Activated T-cell treated with anti-CD3 and anti-CD28 coated beads, Interleukin-2, amount 50 U/mL, for 72 hours (primary cell): ENCODE measurements at regions not wholly inside any gene's neighbourhood (a gene's known extent, or its start where the extent isn't known, plus 50 kb on each side); places are given as distances from the start of the nearest gene placed in this dataset.

Source experiments
- ATAC-seq, 2 donors: fragments of 150-1000 bp; cut with Tn5 transposase; replicated peaks in 1 of 2; 2 replicates each; pipeline ENCODE4 v1.10.0; 2021; ENCODE audit warnings: moderate library complexity in 2 of 2, mild to moderate bottlenecking in 1 of 2
- DNase-seq, 2 donors: peaks; one replicate each; pipeline ENCODE4 v3.0.0; 2021 to 2022; ENCODE audit warnings: mixed read lengths in 1 of 2
- H3K27ac Mint-ChIP-seq: one replicate; pipeline ENCODE4 v1.8.0; 2022; ENCODE audit warnings: mild to moderate bottlenecking, moderate library complexity, mixed read lengths
- H3K27me3 Mint-ChIP-seq: one replicate; pipeline ENCODE4 v1.8.0; 2022; ENCODE audit warnings: low read depth, mixed read lengths
- H3K36me3 Mint-ChIP-seq, 2 donors: one replicate each; pipeline ENCODE4 v1.8.0; 2022; ENCODE audit warnings: mixed read lengths in 2 of 2, mild to moderate bottlenecking in 1 of 2; ENCODE audit not compliant: insufficient read depth in 2 of 2
- H3K4me1 Mint-ChIP-seq: one replicate; pipeline ENCODE4 v1.8.0; 2022; ENCODE audit warnings: low read depth, mixed read lengths
- H3K4me3 Mint-ChIP-seq, 2 donors: one replicate each; pipeline ENCODE4 v1.8.0; 2022; ENCODE audit warnings: mild to moderate bottlenecking in 2 of 2, mixed read lengths in 2 of 2, moderate library complexity in 2 of 2
- H3K9me3 Mint-ChIP-seq, 2 donors: one replicate each; pipeline ENCODE4 v1.8.0; 2022; ENCODE audit warnings: mixed read lengths in 2 of 2

GRCh38 chr2:220969348-220969747 is 602.8 kb downstream of the EPHA4 start:
- DNase-seq: no peak
- H3K4me1 Mint-ChIP-seq: no peaks in the 10 kb centered on the region
- no peaks in the 10 kb centered on the region for H3K27me3 Mint-ChIP-seq
- no peak overlapping the region for H3K27ac Mint-ChIP-seq
- no peaks in the 10 kb centered on the region for H3K36me3 Mint-ChIP-seq
- no peak overlapping the region for H3K4me3 Mint-ChIP-seq
- no peaks in the 10 kb centered on the region for H3K9me3 Mint-ChIP-seq
- ATAC-seq: no peak

DNA sequence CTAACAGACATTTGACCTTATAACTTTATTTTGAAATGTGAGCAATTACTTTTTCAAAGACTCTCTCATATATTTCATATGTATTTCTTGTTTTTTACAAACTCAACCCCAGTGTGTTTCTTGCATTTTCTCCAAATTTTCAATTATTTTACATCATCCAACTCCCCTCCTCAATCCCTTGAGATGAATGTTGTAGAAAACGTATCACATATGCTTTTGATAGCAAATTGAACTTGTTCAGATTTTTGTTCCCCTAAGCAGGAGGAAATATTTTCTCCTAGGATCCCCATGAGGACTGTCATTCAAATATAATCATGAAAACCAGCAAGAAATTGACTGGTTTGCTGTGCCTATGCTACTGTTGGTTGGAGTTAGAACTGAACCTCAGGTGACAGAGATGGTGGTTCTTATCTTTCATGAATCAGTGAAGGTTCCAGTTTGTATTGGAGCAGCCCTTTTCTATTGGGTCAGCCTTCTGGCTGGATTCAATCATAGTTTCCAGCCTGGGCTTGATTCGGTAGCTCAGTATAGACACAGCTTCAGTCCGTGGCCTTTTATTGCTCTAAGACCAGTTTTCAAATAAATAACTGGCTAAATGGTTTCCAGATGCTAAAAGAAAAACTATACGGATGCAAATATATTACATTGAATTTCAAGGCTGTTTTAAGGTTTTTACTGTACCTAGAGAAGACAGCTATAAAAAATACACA is 591.0 kb downstream of the EPHA4 start:
- Mint-ChIP-seq H3K36me3 (peaks cover 0 to 1% of the 10 kb centered on the region in 2 donors), H3K4me1 (no peaks in the 10 kb centered on the region), H3K27me3 (peaks cover 22% of the 10 kb centered on the region), H3K4me3 (no peak overlapping the region), H3K27ac (no peak overlapping the region), H3K9me3 (peaks cover 0 to 5% of the 10 kb centered on the region in 2 donors)
- ATAC-seq: no peak
- no peak for DNase-seq

- H3K27me3 Mint-ChIP-seq: peaks cover 22% of the 10 kb centered on the region
- peaks cover 0 to 1% of the 10 kb centered on the region in 2 donors for H3K36me3 Mint-ChIP-seq
- H3K9me3 Mint-ChIP-seq: peaks cover 0 to 5% of the 10 kb centered on the region in 2 donors
- no peak for ATAC-seq
- no peak for DNase-seq
- H3K4me1 Mint-ChIP-seq: no peaks in the 10 kb centered on the region
- no peak overlapping the region for H3K4me3 Mint-ChIP-seq
- H3K27ac Mint-ChIP-seq: no peak overlapping the region
These were observed 590.2 kb downstream of the EPHA4 start for GRCh38 chr2:220981926-220982325.

- no peak for DNase-seq
- Mint-ChIP-seq H3K4me3 (no peak overlapping the region), H3K36me3 (no peaks in the 10 kb centered on the region), H3K4me1 (no peaks in the 10 kb centered on the region), H3K27me3 (peaks cover 15% of the 10 kb centered on the region), H3K9me3 (peaks cover 0 to 3% of the 10 kb centered on the region in 2 donors), H3K27ac (no peak overlapping the region)
- ATAC-seq: no peak
These were observed 586.5 kb downstream of the EPHA4 start for GRCh38 chr2:220985561-220985960.

DNA sequence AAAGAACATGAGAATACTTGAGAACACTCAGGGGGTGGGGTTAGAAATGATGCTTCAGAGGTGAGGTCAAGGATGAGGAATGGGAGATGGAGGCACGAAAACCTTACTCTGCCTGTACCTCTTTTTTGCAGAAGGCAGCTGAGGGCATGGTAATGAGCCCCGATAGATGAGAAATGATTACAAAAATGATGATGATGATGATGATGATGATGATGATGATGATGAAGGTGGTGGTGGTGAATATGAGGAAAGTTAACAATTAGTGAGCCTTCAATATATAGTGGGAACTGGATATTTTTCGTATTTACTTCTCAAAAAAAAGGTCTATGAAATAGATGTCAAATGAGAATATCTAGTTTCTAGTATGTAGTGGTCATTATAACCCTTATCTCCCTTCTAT is 584.3 kb downstream of the EPHA4 start:
- H3K4me1 Mint-ChIP-seq: no peaks in the 10 kb centered on the region
- no peak for ATAC-seq
- no peak for DNase-seq
- H3K4me3 Mint-ChIP-seq: no peak overlapping the region
- H3K27me3 Mint-ChIP-seq: peaks cover 16% of the 10 kb centered on the region
- no peak overlapping the region for H3K27ac Mint-ChIP-seq
- no peaks in the 10 kb centered on the region for H3K36me3 Mint-ChIP-seq
- peaks cover 0 to 2% of the 10 kb centered on the region in 2 donors for H3K9me3 Mint-ChIP-seq

GRCh38 chr2:220991972-220992371 is 580.1 kb downstream of the EPHA4 start:
- H3K9me3 Mint-ChIP-seq: no peaks in the 10 kb centered on the region
- H3K36me3 Mint-ChIP-seq: no peaks in the 10 kb centered on the region
- H3K4me3 Mint-ChIP-seq: no peak overlapping the region
- H3K27ac Mint-ChIP-seq: no peak overlapping the region
- no peak for ATAC-seq
- no peaks in the 10 kb centered on the region for H3K4me1 Mint-ChIP-seq
- peaks cover 8% of the 10 kb centered on the region for H3K27me3 Mint-ChIP-seq
- no peak for DNase-seq

GRCh38 chr2:220994846-220995245 is 577.3 kb downstream of the EPHA4 start:
- Mint-ChIP-seq H3K27me3 (peaks cover 8% of the 10 kb centered on the region), H3K4me3 (no peak overlapping the region), H3K27ac (no peak overlapping the region), H3K36me3 (no peaks in the 10 kb centered on the region), H3K4me1 (no peaks in the 10 kb centered on the region), H3K9me3 (no peaks in the 10 kb centered on the region)
- no peak for ATAC-seq
- DNase-seq: no peak

DNA sequence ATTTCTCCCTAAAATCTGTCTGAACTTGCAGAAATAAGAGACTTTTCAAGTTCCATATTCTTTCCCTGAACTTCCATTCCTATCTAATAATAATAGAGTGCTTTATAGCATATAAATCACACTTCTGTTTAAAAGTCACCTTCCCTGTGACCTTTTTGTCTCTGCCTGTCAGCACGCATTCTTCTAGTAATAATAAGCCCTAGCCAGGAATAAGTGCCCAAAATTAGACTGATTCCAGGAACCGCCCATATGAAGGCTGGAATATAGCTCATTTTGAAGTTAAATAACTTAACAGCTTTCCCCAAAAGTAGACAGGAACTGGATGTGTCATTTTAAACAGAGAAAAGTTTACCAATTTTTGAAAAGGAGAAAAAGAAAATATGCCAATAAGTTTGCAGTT is 576.5 kb downstream of the EPHA4 start:
- ATAC-seq (no peak), DNase-seq (no peak)
- H3K36me3 Mint-ChIP-seq: no peaks in the 10 kb centered on the region
- H3K4me3 Mint-ChIP-seq: no peak overlapping the region
- H3K27ac Mint-ChIP-seq: no peak overlapping the region
- H3K9me3 Mint-ChIP-seq: no peaks in the 10 kb centered on the region
- no peaks in the 10 kb centered on the region for H3K4me1 Mint-ChIP-seq
- peaks cover 8% of the 10 kb centered on the region for H3K27me3 Mint-ChIP-seq

DNA sequence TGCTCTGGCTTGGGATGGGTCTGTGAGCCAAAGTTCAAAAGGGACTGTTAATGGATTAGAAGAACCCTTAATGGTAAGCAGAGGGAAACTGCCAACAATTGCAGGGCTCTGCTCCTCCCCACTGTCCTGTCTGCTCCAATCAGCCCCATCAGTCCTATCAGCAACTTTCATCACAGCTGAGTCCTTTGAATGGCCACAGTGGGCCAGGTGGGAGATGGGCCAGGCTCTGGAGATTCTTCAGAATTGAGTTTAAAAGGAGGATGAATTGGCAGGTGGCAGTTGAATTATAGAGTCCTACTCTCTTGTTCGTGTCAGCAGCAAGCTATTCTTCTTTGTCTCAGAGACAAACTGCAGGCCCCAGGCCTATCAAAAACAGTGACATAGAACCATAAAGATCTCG is 573.9 kb downstream of the EPHA4 start:
- Mint-ChIP-seq H3K9me3 (no peaks in the 10 kb centered on the region), H3K36me3 (no peaks in the 10 kb centered on the region), H3K4me1 (no peaks in the 10 kb centered on the region), H3K27me3 (no peaks in the 10 kb centered on the region), H3K27ac (no peak overlapping the region), H3K4me3 (no peak overlapping the region)
- DNase-seq (no peak), ATAC-seq (no peak)

DNA sequence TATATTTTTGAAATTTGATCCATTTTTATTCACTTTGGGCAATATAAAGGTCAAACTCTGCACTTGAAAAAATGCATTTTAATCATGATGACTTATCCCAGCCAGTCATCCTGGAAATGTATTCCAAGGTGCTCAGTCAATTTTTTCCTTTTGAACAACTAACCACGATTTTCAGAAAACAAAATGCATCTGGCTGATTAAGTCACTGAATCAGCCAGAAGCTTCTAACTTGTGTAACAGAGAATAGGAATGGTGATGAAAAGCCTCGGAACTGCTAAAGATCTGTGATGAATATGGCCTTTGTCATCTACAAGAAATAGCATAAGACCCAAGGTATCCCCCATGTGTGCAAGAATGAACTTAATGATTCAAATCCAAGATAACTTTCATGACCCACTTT is 572.7 kb downstream of the EPHA4 start:
- Mint-ChIP-seq H3K9me3 (no peaks in the 10 kb centered on the region), H3K4me3 (no peak overlapping the region), H3K27me3 (no peaks in the 10 kb centered on the region), H3K4me1 (no peaks in the 10 kb centered on the region), H3K36me3 (no peaks in the 10 kb centered on the region), H3K27ac (no peak overlapping the region)
- ATAC-seq: no peak
- no peak for DNase-seq

- no peaks in the 10 kb centered on the region for H3K27me3 Mint-ChIP-seq
- H3K9me3 Mint-ChIP-seq: no peaks in the 10 kb centered on the region
- no peaks in the 10 kb centered on the region for H3K4me1 Mint-ChIP-seq
- ATAC-seq (no peak), DNase-seq (no peak)
- H3K27ac Mint-ChIP-seq: no peak overlapping the region
- H3K36me3 Mint-ChIP-seq: no peaks in the 10 kb centered on the region
- H3K4me3 Mint-ChIP-seq: no peak overlapping the region
These were observed 570.7 kb downstream of the EPHA4 start for GRCh38 chr2:221001381-221001801.

DNA sequence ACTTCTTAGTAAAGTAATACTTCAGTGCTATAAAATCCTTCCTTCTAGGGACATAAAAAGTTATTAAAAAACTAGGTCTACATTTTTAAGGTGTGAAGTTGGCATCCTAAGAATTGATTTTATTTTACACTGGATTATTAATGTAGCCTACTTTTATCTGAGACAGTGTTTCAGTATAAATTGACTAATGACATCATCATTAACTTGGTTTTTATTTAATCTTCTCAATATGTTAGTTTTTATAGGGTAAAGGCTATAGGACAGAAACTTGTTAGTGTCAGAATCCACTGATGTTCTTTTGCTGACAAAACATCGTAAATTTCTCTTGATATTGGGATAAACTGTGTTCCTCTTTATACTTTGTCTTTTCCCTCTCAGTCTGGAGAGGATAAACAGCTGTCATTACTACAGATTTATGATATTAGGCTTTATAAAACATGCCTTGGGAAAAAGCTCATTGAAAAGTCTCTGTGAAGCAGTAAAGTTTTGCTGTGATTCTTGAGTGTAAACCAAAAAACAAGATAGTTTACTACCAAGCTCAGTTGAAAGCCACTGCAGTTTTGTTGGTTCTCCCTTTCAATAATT is 569.9 kb downstream of the EPHA4 start:
- Mint-ChIP-seq H3K4me1 (no peaks in the 10 kb centered on the region), H3K27ac (no peak overlapping the region), H3K27me3 (no peaks in the 10 kb centered on the region), H3K36me3 (no peaks in the 10 kb centered on the region), H3K4me3 (no peak overlapping the region), H3K9me3 (no peaks in the 10 kb centered on the region)
- ATAC-seq (no peak), DNase-seq (no peak)

DNA sequence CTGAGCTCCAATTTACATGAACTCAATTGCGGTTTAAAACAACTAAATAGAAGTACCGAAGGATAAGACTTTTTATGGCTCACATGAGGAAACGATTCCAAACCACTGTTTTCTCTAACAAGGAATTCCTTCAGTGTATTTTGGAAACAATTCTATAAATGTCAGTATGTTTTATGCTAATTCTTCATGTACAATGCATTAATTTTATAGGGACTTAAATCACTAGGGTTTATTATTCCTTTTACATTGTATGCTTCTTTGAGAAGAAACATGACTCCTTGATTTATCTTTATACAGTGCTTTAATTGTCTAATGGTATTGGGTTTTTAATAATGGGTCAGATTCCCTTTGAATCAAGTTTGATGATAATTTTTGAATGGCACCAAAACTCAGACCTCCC is 566.8 kb downstream of the EPHA4 start:
- Mint-ChIP-seq H3K9me3 (no peaks in the 10 kb centered on the region), H3K36me3 (no peaks in the 10 kb centered on the region), H3K27ac (no peak overlapping the region), H3K27me3 (no peaks in the 10 kb centered on the region), H3K4me3 (no peak overlapping the region), H3K4me1 (no peaks in the 10 kb centered on the region)
- ATAC-seq (no peak), DNase-seq (no peak)

- H3K27me3 Mint-ChIP-seq: no peaks in the 10 kb centered on the region
These were observed 566.0 kb downstream of the EPHA4 start for GRCh38 chr2:221006084-221006483.

More at GRCh38 chr2:221006084-221006483, 566.0 kb downstream of the EPHA4 start:
- Mint-ChIP-seq H3K4me1 (no peaks in the 10 kb centered on the region), H3K4me3 (no peak overlapping the region), H3K27ac (no peak overlapping the region), H3K9me3 (no peaks in the 10 kb centered on the region), H3K36me3 (no peaks in the 10 kb centered on the region)
- DNase-seq: no peak
- ATAC-seq: no peak
